Cardiac muscle cell (in vitro differentiated cells and primary cell): ENCODE measurements at regions not wholly inside any gene's neighbourhood (a gene's known extent, or its start where the extent isn't known, plus 50 kb on each side); places are given as distances from the start of the nearest gene placed in this dataset.

Experiments
- DNase-seq, 2 donors: peaks; one replicate each; pipeline versions ENCODE4 v3.0.0 to v3.0.0-alpha.2; 2010 to 2017; ENCODE audit warnings: low read depth in 1 of 2, low spot score in 1 of 2
- H3K27ac ChIP-seq: fragments of 200-600 bp; sonication (generic); 2 replicates; pipeline ENCODE4 v1.5.1; 2016
- H3K27me3 ChIP-seq: fragments of 200-600 bp; sonication (generic); 2 replicates; pipeline ENCODE4 v1.6.0; 2016; ENCODE audit warnings: control low read depth
- H3K36me3 ChIP-seq: fragments of 200-600 bp; sonication (generic); 2 replicates; pipeline ENCODE4 v1.5.1; 2016; ENCODE audit warnings: control low read depth
- H3K4me1 ChIP-seq: fragments of 200-600 bp; sonication (generic); 2 replicates; pipeline ENCODE4 v1.8.1; 2017; ENCODE audit warnings: low read depth, mild to moderate bottlenecking, mixed run types
- H3K4me3 ChIP-seq: fragments of 200-600 bp; sonication (generic); 2 replicates; pipeline ENCODE4 v1.5.1; 2016; ENCODE audit warnings: mild to moderate bottlenecking
- H3K9me3 ChIP-seq: fragments of 200-600 bp; sonication (generic); 2 replicates; pipeline ENCODE4 v1.5.1; 2017; ENCODE audit warnings: low read depth, mild to moderate bottlenecking, control low read depth
- TF ChIP-seq, protein P1 (sequence below): IDR thresholded peaks from 2 replicates; pipeline ENCODE4 v1.5.1; 2012; ENCODE audit warnings: low read depth, mild to moderate bottlenecking, low read length

DNA sequence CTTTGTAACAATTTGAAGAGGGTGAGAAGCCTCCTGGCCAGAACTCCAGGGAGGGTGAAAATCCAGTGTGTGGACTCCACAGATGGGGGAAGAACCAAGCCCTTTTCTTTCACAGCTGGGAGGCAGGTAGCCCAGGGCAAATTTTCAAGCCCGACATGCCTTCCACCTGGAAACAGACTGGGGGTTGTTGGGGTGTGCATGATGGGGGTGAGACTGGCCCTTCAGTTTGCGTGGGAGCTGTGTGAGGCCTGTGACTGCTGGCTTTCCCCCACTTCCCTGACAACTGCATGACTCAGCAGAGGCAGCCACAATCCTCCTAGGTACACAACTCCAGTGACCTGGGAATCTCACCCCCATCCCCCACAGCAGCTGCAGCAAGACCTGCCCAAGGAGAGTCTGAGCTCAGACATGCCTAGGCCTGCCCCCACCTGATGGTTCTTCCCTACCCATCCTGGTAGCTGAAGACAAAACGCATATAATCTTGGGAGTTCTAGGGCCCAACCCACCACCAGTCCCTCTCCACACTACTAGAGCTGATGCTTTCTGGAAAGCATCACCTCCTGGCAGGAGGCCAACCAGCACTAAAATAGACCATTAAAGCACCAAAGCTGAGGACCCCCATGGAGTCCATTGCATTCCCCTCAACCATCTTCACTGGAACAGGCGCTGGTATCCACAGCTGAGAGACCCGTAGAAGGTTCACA lies 445.4 kb downstream of the TFEC start:
- no peak for DNase-seq
- no peaks in the 10 kb centered on the region for H3K9me3 ChIP-seq
- H3K27ac ChIP-seq: no peak overlapping the region
- H3K36me3 ChIP-seq: no peaks in the 10 kb centered on the region
- no peak overlapping the region for H3K4me3 ChIP-seq
- H3K4me1 ChIP-seq: no peaks in the 10 kb centered on the region
- H3K27me3 ChIP-seq: no peaks in the 10 kb centered on the region
- TF ChIP-seq, protein P1, sequence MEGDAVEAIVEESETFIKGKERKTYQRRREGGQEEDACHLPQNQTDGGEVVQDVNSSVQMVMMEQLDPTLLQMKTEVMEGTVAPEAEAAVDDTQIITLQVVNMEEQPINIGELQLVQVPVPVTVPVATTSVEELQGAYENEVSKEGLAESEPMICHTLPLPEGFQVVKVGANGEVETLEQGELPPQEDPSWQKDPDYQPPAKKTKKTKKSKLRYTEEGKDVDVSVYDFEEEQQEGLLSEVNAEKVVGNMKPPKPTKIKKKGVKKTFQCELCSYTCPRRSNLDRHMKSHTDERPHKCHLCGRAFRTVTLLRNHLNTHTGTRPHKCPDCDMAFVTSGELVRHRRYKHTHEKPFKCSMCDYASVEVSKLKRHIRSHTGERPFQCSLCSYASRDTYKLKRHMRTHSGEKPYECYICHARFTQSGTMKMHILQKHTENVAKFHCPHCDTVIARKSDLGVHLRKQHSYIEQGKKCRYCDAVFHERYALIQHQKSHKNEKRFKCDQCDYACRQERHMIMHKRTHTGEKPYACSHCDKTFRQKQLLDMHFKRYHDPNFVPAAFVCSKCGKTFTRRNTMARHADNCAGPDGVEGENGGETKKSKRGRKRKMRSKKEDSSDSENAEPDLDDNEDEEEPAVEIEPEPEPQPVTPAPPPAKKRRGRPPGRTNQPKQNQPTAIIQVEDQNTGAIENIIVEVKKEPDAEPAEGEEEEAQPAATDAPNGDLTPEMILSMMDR: no peak

DNA sequence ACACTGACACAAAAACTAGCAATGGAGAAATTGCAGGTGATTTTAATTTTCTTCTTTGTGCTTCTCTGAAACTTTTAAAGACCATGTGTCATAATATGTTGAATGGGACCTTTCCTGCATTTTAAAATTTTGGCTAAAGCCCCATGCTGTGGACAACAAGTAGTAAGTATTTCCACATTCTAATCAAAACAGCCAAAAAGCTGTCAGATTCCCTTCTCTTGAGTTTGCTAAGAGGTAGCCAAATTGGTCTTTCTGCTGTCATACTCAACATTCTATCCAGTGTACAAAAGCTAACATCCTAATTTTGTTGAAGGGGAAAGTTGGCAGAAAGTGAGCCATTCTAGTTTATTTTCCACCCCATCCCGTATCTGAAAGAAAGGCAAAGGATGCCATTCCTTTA lies 447.6 kb downstream of the TFEC start:
- peak in 1 of 2 donors; percentile 16 for DNase-seq
- Histone ChIP-seq H3K4me1 (no peaks in the 10 kb centered on the region), H3K9me3 (no peaks in the 10 kb centered on the region), H3K4me3 (no peak overlapping the region), H3K27ac (no peak overlapping the region), H3K36me3 (no peaks in the 10 kb centered on the region), H3K27me3 (no peaks in the 10 kb centered on the region)
- TF ChIP-seq, protein P1: no peak

DNA sequence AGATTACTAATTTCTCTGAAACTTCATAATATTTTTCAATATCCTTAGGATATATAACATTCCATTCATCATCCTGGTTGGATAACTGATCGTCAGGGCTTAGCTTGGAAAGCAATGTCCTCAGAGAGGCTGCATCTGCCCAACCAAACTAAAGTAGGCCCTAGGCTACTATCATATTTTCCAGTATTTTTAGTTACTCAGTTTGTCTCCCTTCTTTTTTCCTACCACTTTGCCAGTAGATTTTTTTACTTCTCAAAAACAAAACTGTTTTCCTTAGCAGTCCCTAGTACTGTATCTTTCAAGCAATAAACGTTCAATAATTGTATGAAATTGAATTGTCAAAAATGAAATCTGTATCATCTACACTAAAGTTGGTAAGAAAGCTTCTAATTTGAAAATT lies 452.0 kb downstream of the TFEC start:
- H3K9me3 ChIP-seq: no peaks in the 10 kb centered on the region
- no peaks in the 10 kb centered on the region for H3K4me1 ChIP-seq
- H3K4me3 ChIP-seq: no peak overlapping the region
- H3K27ac ChIP-seq: no peak overlapping the region
- no peak for DNase-seq
- TF ChIP-seq, protein P1: no peak
- H3K27me3 ChIP-seq: no peaks in the 10 kb centered on the region
- H3K36me3 ChIP-seq: no peaks in the 10 kb centered on the region

DNA sequence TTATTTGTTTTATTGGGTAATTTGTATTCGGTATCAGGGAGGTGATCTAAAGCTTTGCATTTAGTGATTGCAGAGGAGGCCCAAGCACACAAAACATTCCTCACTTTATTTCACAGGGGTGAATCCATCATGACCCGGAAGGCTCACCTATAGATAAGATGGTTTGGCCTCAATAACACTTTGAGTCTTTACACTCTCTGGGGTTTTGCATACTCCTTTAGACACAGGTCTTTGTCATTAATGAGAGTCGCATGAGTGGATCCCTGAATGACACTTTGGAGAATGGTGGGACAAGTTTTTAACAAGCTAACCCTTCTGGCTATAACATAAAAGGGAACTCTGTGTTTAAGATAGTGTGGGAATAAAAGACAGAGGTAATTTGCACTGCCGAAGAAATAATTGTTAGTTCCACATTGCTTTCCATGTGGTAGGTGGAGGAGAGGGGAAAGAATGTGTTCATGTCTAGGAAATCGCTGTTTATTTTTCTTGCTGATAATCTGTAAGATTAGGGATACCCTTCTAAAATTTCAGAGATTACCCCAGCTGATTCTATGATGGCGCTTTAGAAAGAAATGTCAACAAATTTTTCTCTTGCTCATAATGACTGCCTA lies 455.8 kb downstream of the TFEC start:
- H3K36me3 ChIP-seq: no peaks in the 10 kb centered on the region
- no peaks in the 10 kb centered on the region for H3K9me3 ChIP-seq
- no peak for DNase-seq
- no peak overlapping the region for H3K4me3 ChIP-seq
- no peak overlapping the region for H3K27ac ChIP-seq
- TF ChIP-seq, protein P1: no peak
- H3K4me1 ChIP-seq: no peaks in the 10 kb centered on the region
- H3K27me3 ChIP-seq: no peaks in the 10 kb centered on the region

DNA sequence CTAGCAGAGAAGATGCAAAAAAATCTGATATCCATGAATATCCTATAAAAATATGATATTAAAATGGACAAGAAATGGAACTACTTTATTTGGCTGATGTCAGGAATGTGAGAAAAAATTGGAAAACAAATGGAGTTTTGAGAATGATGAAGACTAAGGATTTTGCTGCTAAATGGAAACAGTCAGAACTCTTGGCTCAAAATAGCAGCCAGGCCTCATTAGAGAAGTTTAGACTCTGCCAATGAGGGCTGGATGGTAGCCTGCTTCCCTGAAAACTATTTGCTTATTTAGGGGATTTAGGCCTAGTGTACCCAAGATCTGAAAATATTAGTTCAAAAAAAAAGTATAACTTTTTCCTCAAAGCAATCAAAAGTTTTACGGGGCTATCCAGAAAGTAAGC lies 458.5 kb downstream of the TFEC start:
- Histone ChIP-seq H3K4me1 (no peaks in the 10 kb centered on the region), H3K27ac (no peak overlapping the region), H3K9me3 (no peaks in the 10 kb centered on the region), H3K4me3 (no peak overlapping the region), H3K27me3 (no peaks in the 10 kb centered on the region), H3K36me3 (no peaks in the 10 kb centered on the region)
- DNase-seq: no peak
- TF ChIP-seq, protein P1: no peak
